ENCODE measurements at regions not wholly inside any gene's neighbourhood (a gene's known extent, or its start where the extent isn't known, plus 50 kb on each side); places are given as distances from the start of the nearest gene placed in this dataset.

- Histone ChIP-seq H3F3A (ENCODE audit: insufficient read depth, low read length, poor library complexity, severe bottlenecking) (no peaks in the 10 kb centered on the region), H3K36me3 (ENCODE audit: insufficient read depth, low read length) (no peaks in the 10 kb centered on the region), H3K4me3 (ENCODE audit: low read length) (no peak overlapping the region), H4K20me1 (ENCODE audit: insufficient read depth) (no peaks in the 10 kb centered on the region), H3K9me3 (ENCODE audit: low read length) (no peaks in the 10 kb centered on the region), H3K27me3 (ENCODE audit: insufficient read depth, low read depth, low read length) (no peaks in the 10 kb centered on the region), H2AFZ (ENCODE audit: low read depth, low read length) (no peak overlapping the region), H3K9me2 (ENCODE audit: insufficient read depth, low read length) (no peaks in the 10 kb centered on the region), H3K9ac (ENCODE audit: low read length) (no peak overlapping the region), H3K79me2 (replicated peaks; ENCODE audit: insufficient read depth, low read length) (no peaks in the 10 kb centered on the region), H3K27ac (ENCODE audit: low read length) (no peak overlapping the region), H3K4me2 (ENCODE audit: low read length) (no peak overlapping the region)
- TF ChIP-seq TAF1 (IDR thresholded peaks at IDR 0.05; ENCODE audit: low read depth) (no peak), REST (IDR thresholded peaks at IDR 0.05; ENCODE audit: borderline replicate concordance) (no peak), POLR2AphosphoS5 (IDR thresholded peaks at IDR 0.05) (no peak), SMC3 (conservative IDR thresholded peaks at IDR 0.05; ENCODE audit: poor library complexity) (no peak)
These were observed 356.8 kb downstream of the CYRIA start for GRCh38 chr2:16308816-16309215.

DNA sequence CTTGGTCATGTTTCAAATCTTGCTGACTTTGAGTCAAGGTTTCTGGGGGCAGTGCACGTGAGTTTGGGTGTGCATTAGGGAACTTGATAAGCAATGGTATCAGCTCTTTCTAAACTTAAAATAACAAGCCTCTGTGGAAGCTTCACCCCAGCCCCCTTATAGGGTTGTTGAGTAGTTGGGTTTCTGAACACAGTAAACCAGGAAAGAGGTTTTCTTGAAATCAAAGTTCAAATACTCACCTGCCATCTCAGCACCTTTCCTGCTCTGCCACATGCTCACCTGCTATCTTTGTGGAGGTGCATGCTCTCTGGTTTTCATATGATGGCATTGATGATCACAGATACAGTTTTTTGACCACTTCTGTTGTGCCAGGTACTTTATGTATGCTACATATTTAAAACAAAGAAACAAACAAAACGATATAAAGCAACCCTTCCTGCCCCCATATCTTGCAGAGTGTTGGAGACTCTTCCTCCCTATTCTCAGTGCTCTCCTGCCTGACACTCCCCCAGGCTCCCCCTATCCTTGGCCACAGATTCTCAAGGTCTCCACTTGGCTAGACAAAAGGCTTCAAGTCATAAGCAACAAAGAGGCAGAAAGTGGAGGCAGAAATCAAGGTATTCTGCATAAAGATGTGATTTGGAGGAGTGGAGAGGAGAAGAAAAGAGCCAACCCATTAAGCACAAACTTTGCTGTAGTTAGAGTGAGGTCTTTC lies 360.6 kb downstream of the CYRIA start:
- Histone ChIP-seq H3K79me2 (replicated peaks; ENCODE audit: insufficient read depth, low read length) (no peaks in the 10 kb centered on the region), H3K4me2 (ENCODE audit: low read length) (no peak overlapping the region), H3F3A (ENCODE audit: insufficient read depth, low read length, poor library complexity, severe bottlenecking) (no peaks in the 10 kb centered on the region), H3K36me3 (ENCODE audit: insufficient read depth, low read length) (no peaks in the 10 kb centered on the region), H3K9ac (ENCODE audit: low read length) (no peak overlapping the region), H3K4me3 (ENCODE audit: low read length) (no peak overlapping the region), H3K9me3 (ENCODE audit: low read length) (no peaks in the 10 kb centered on the region), H4K20me1 (ENCODE audit: insufficient read depth) (no peaks in the 10 kb centered on the region), H2AFZ (ENCODE audit: low read depth, low read length) (no peak overlapping the region), H3K27me3 (ENCODE audit: insufficient read depth, low read depth, low read length) (no peaks in the 10 kb centered on the region), H3K27ac (ENCODE audit: low read length) (no peak overlapping the region), H3K9me2 (ENCODE audit: insufficient read depth, low read length) (no peaks in the 10 kb centered on the region)
- TF ChIP-seq REST (IDR thresholded peaks at IDR 0.05; ENCODE audit: borderline replicate concordance): no peak
- no peak for TF ChIP-seq EP300 (conservative IDR thresholded peaks at IDR 0.05; ENCODE audit: poor library complexity, severe bottlenecking)
- TF ChIP-seq EZH2 (IDR thresholded peaks at IDR 0.05; ENCODE audit: borderline replicate concordance, insufficient read depth, low read length, poor library complexity, severe bottlenecking): no peak
- no peak for TF ChIP-seq RAD21 (conservative IDR thresholded peaks at IDR 0.05)
- TF ChIP-seq MXI1 (conservative IDR thresholded peaks at IDR 0.05; ENCODE audit: poor library complexity, severe bottlenecking): no peak
- TF ChIP-seq SMC3 (conservative IDR thresholded peaks at IDR 0.05; ENCODE audit: poor library complexity): no peak
- no peak for TF ChIP-seq POLR2AphosphoS5 (IDR thresholded peaks at IDR 0.05)
- TF ChIP-seq, protein P1, sequence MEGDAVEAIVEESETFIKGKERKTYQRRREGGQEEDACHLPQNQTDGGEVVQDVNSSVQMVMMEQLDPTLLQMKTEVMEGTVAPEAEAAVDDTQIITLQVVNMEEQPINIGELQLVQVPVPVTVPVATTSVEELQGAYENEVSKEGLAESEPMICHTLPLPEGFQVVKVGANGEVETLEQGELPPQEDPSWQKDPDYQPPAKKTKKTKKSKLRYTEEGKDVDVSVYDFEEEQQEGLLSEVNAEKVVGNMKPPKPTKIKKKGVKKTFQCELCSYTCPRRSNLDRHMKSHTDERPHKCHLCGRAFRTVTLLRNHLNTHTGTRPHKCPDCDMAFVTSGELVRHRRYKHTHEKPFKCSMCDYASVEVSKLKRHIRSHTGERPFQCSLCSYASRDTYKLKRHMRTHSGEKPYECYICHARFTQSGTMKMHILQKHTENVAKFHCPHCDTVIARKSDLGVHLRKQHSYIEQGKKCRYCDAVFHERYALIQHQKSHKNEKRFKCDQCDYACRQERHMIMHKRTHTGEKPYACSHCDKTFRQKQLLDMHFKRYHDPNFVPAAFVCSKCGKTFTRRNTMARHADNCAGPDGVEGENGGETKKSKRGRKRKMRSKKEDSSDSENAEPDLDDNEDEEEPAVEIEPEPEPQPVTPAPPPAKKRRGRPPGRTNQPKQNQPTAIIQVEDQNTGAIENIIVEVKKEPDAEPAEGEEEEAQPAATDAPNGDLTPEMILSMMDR (IDR thresholded peaks at IDR 0.05; ENCODE audit: poor library complexity, severe bottlenecking): no peak
- TF ChIP-seq TAF1 (IDR thresholded peaks at IDR 0.05; ENCODE audit: low read depth): no peak
